OCI-LY7 (cell line): ENCODE measurements at regions not wholly inside any gene's neighbourhood (a gene's known extent, or its start where the extent isn't known, plus 50 kb on each side); places are given as distances from the start of the nearest gene placed in this dataset.

Experiments
- BruUV-seq: library from RNA; stranded (reverse); fragments of 400-500 nt; replicated peaks from 2 replicates; lab custom pipeline; 2021; lab: Mats Ljungman, UMichigan
- CTCF ChIA-PET: fragments of 300-600 bp; sonication (Branson Sonifier 250); formaldehyde crosslinking; loops from one replicate; lab custom pipeline; 2022; ENCODE audit warnings: antibody characterized with exemption; ENCODE audit not compliant: unreplicated experiment; lab: Charles Lee
- POLR2A ChIA-PET: fragments of 300-600 bp; sonication (Branson Sonifier 250); formaldehyde crosslinking; loops from one replicate; lab custom pipeline; 2022; ENCODE audit warnings: antibody characterized with exemption; lab: Charles Lee
- DNase-seq: peaks from one replicate; pipeline ENCODE4 v3.0.0-alpha.2; 2015; ENCODE audit warnings: low spot score
- H2AFZ ChIP-seq: fragments of 200-600 bp; sonication (generic), shearing (Covaris generic); 2 replicates; pipeline ENCODE4 v1.6.1; 2014; ENCODE audit warnings: mild to moderate bottlenecking, antibody characterized with exemption, low read length, moderate library complexity
- H3K27ac ChIP-seq: fragments of 200-600 bp; sonication (generic); 2 replicates; pipeline ENCODE4 v1.5.1; 2014; ENCODE audit warnings: mixed run types, low read depth, mild to moderate bottlenecking, moderate library complexity, low read length, inconsistent platforms; ENCODE audit not compliant: poor library complexity, severe bottlenecking
- H3K36me3 ChIP-seq: fragments of 200-600 bp; sonication (generic); 2 replicates; pipeline ENCODE4 v1.6.1; 2014; ENCODE audit warnings: mild to moderate bottlenecking, antibody characterized with exemption, low read length, moderate library complexity, mixed read lengths; ENCODE audit not compliant: insufficient read depth
- H3K4me1 ChIP-seq: fragments of 200-600 bp; sonication (generic); 2 replicates; pipeline ENCODE4 v1.5.1; 2014; ENCODE audit warnings: mild to moderate bottlenecking, low read length; ENCODE audit not compliant: insufficient read depth, poor library complexity, severe bottlenecking
- H3K4me2 ChIP-seq: fragments of 200-600 bp; sonication (generic); 2 replicates; pipeline ENCODE4 v1.6.1; 2014; ENCODE audit warnings: mild to moderate bottlenecking, low read length
- H3K4me3 ChIP-seq: fragments of 200-600 bp; sonication (generic); 2 replicates; pipeline ENCODE4 v1.5.1; 2014; ENCODE audit warnings: mild to moderate bottlenecking, low read depth, low read length; ENCODE audit not compliant: poor library complexity, severe bottlenecking
- H3K79me2 ChIP-seq: fragments of 200-600 bp; sonication (generic); 2 replicates; pipeline ENCODE4 v1.6.1; 2016; ENCODE audit warnings: low read depth, mild to moderate bottlenecking, low read length, moderate library complexity, mixed read lengths; ENCODE audit not compliant: insufficient read depth
- H3K9me2 ChIP-seq: fragments of 200-600 bp; sonication (generic); 2 replicates; pipeline ENCODE4 v1.6.1; 2016; ENCODE audit warnings: mild to moderate bottlenecking, low read length, mixed read lengths; ENCODE audit not compliant: insufficient read depth
- H3K9me3 ChIP-seq: fragments of 200-600 bp; sonication (generic); 2 replicates; pipeline ENCODE4 v1.6.1; 2014; ENCODE audit warnings: mild to moderate bottlenecking, mixed run types, low read length, mixed read lengths
- H4K20me1 ChIP-seq: fragments of 200-600 bp; sonication (generic); 2 replicates; pipeline ENCODE4 v1.6.1; 2014; ENCODE audit warnings: mild to moderate bottlenecking, antibody characterized with exemption, low read length, moderate library complexity, mixed read lengths; ENCODE audit not compliant: insufficient read depth
- CTCF ChIP-seq: fragments of 200-600 bp; sonication (generic); conservative IDR thresholded peaks from 2 replicates; pipeline ENCODE4 v1.5.1; 2014; ENCODE audit warnings: mild to moderate bottlenecking, antibody characterized with exemption, low read length, moderate library complexity, mixed read lengths
- EZH2phosphoT487 ChIP-seq: fragments of 200-600 bp; sonication (generic); IDR thresholded peaks from 2 replicates; pipeline ENCODE4 v1.6.1; 2018; ENCODE audit warnings: low read depth, borderline replicate concordance, mild to moderate bottlenecking, mixed run types, antibody characterized with exemption, low read length, moderate library complexity, mixed read lengths
- intact Hi-C: fragments of 100-400 bp; cut with micrococcal nuclease; formaldehyde crosslinking; loops from one replicate; pipeline ENCODE4 v1.10.0; 2022; ENCODE audit not compliant: unreplicated experiment

- POLR2A ChIA-PET = interaction anchor here (1.0 kb wide), 1 partner anchor 28 kb away, joined by 4 read pairs; no protein-coding TSS in a partner anchor
- intact Hi-C loops = no loop called here
- Histone ChIP-seq H3K36me3 (no peaks in the 10 kb centered on the region), H3K9me2 (no peaks in the 10 kb centered on the region), H3K79me2 (no peaks in the 10 kb centered on the region), H3K9me3 (no peaks in the 10 kb centered on the region), H3K4me3 (no peak overlapping the region), H3K27ac (no peak overlapping the region), H3K4me1 (no peaks in the 10 kb centered on the region), H2AFZ (no peak overlapping the region), H3K4me2 (no peak overlapping the region), H4K20me1 (no peaks in the 10 kb centered on the region)
- CTCF ChIA-PET = no interaction called here
- BruUV-seq = no TSS peak
- TF ChIP-seq CTCF = no peak
- DNase-seq = no peak
Measured at GRCh38 chr13:64052521-64052920, 2636.9 kb upstream of the PCDH20 start.

- intact Hi-C loops = no loop called here
- ChIA-PET CTCF (no interaction called here), POLR2A (no interaction called here)
- H4K20me1 ChIP-seq = no peaks in the 10 kb centered on the region
- H3K27ac ChIP-seq = no peak overlapping the region
- no peaks in the 10 kb centered on the region for H3K9me2 ChIP-seq
- no peaks in the 10 kb centered on the region for H3K79me2 ChIP-seq
- H2AFZ ChIP-seq = no peak overlapping the region
- DNase-seq = no peak
- H3K36me3 ChIP-seq = no peaks in the 10 kb centered on the region
- TF ChIP-seq CTCF = no peak
- H3K4me2 ChIP-seq = no peak overlapping the region
- no peaks in the 10 kb centered on the region for H3K4me1 ChIP-seq
- H3K9me3 ChIP-seq = no peaks in the 10 kb centered on the region
- H3K4me3 ChIP-seq = no peak overlapping the region
- BruUV-seq = no TSS peak
Measured at GRCh38 chr13:64051278-64051677, 2635.6 kb upstream of the PCDH20 start.

GRCh38 chr13:64041296-64041695 lies 2625.6 kb upstream of the PCDH20 start:
- no peak overlapping the region for H3K4me3 ChIP-seq
- H3K27ac ChIP-seq = no peak overlapping the region
- CTCF ChIA-PET = no interaction called here
- POLR2A ChIA-PET = interaction anchor here (1.1 kb wide), 1 partner anchor 12 kb away, joined by 4 read pairs; no protein-coding TSS in a partner anchor
- no peaks in the 10 kb centered on the region for H3K9me2 ChIP-seq
- no peak for TF ChIP-seq CTCF
- no peak for TF ChIP-seq EZH2phosphoT487
- no peaks in the 10 kb centered on the region for H3K4me1 ChIP-seq
- DNase-seq = no peak
- intact Hi-C loops = no loop called here
- no peak overlapping the region for H3K4me2 ChIP-seq
- H2AFZ ChIP-seq = no peak overlapping the region
- no TSS peak for BruUV-seq
- no peaks in the 10 kb centered on the region for H3K9me3 ChIP-seq
- H3K79me2 ChIP-seq = no peaks in the 10 kb centered on the region
- H4K20me1 ChIP-seq = no peaks in the 10 kb centered on the region
- H3K36me3 ChIP-seq = no peaks in the 10 kb centered on the region
